Astrocyte (in vitro differentiated cells and primary cell): ENCODE measurements at regions not wholly inside any gene's neighbourhood (a gene's known extent, or its start where the extent isn't known, plus 50 kb on each side); places are given as distances from the start of the nearest gene placed in this dataset.

Experiments
- DNase-seq: peaks from one replicate; pipeline ENCODE4 v3.0.0-alpha.2; 2010; ENCODE audit warnings: low read depth
- FAIRE-seq: peaks from 2 replicates; lab custom pipeline; 2011; peaks lifted over from hg19 to GRCh38; lab: Jason Lieb, UNC
- H2AFZ ChIP-seq: 2 replicates; pipeline ENCODE4 v1.6.0; 2012; ENCODE audit warnings: low read depth, low read length, inconsistent platforms
- H3K27ac ChIP-seq: 2 replicates; pipeline ENCODE4 v1.5.1; 2011; ENCODE audit warnings: low read depth, low read length, inconsistent platforms
- H3K27me3 ChIP-seq: 2 replicates; pipeline ENCODE4 v1.6.0; 2011; ENCODE audit warnings: low read length, inconsistent platforms; ENCODE audit not compliant: insufficient read depth
- H3K36me3 ChIP-seq: 2 replicates; pipeline ENCODE4 v1.5.1; 2011; ENCODE audit warnings: low read length, inconsistent platforms; ENCODE audit not compliant: insufficient read depth
- H3K4me1 ChIP-seq: 2 replicates; pipeline ENCODE4 v1.5.1; 2011; ENCODE audit warnings: low read length, inconsistent platforms; ENCODE audit not compliant: insufficient read depth
- H3K4me2 ChIP-seq: 2 replicates; pipeline ENCODE4 v1.6.0; 2012; ENCODE audit warnings: low read length, inconsistent platforms
- H3K4me3 ChIP-seq: 2 replicates; pipeline ENCODE4 v1.5.1; 2011; ENCODE audit warnings: low read depth, mild to moderate bottlenecking, low read length, inconsistent platforms; ENCODE audit not compliant: insufficient read depth
- H3K79me2 ChIP-seq: 2 replicates; pipeline ENCODE4 v1.6.0; 2012; ENCODE audit warnings: mild to moderate bottlenecking, low read length, inconsistent platforms; ENCODE audit not compliant: insufficient read depth
- H3K9ac ChIP-seq: 2 replicates; pipeline ENCODE4 v1.6.0; 2012; ENCODE audit warnings: mild to moderate bottlenecking, low read length, inconsistent platforms
- H3K9me3 ChIP-seq: 2 replicates; pipeline ENCODE4 v1.5.1; 2012; ENCODE audit warnings: low read depth, mild to moderate bottlenecking, low read length, inconsistent platforms; ENCODE audit not compliant: insufficient read depth
- H4K20me1 ChIP-seq: 2 replicates; pipeline ENCODE4 v1.6.0; 2012; ENCODE audit warnings: low read length, inconsistent platforms; ENCODE audit not compliant: insufficient read depth
- H3K27ac Mint-ChIP-seq: one replicate; pipeline ENCODE4 v1.8.0; 2021; ENCODE audit warnings: mild to moderate bottlenecking, mixed read lengths; ENCODE audit not compliant: unreplicated experiment
- H3K27me3 Mint-ChIP-seq: one replicate; pipeline ENCODE4 v1.8.0; 2021; ENCODE audit warnings: low read depth, mixed read lengths; ENCODE audit not compliant: unreplicated experiment
- H3K36me3 Mint-ChIP-seq: one replicate; pipeline ENCODE4 v1.8.0; 2021; ENCODE audit warnings: low read depth, mixed read lengths; ENCODE audit not compliant: unreplicated experiment
- H3K4me1 Mint-ChIP-seq: one replicate; pipeline ENCODE4 v1.8.0; 2021; ENCODE audit warnings: low read depth, mixed read lengths; ENCODE audit not compliant: unreplicated experiment
- H3K4me3 Mint-ChIP-seq: one replicate; pipeline ENCODE4 v1.8.0; 2021; ENCODE audit warnings: mild to moderate bottlenecking, moderate library complexity, mixed read lengths; ENCODE audit not compliant: unreplicated experiment
- H3K9me3 Mint-ChIP-seq: one replicate; pipeline ENCODE4 v1.8.0; 2021; ENCODE audit warnings: mild to moderate bottlenecking, mixed read lengths; ENCODE audit not compliant: unreplicated experiment
- CTCF ChIP-seq: IDR thresholded peaks from 2 replicates; pipeline ENCODE4 v1.5.1; 2011; ENCODE audit warnings: low read depth, mild to moderate bottlenecking, inconsistent platforms, low read length, moderate library complexity; ENCODE audit not compliant: insufficient read depth
- EZH2 ChIP-seq: IDR thresholded peaks from 2 replicates; pipeline ENCODE4 v1.6.1; 2012; ENCODE audit warnings: mild to moderate bottlenecking, low read length, inconsistent platforms; ENCODE audit not compliant: insufficient read depth

DNA sequence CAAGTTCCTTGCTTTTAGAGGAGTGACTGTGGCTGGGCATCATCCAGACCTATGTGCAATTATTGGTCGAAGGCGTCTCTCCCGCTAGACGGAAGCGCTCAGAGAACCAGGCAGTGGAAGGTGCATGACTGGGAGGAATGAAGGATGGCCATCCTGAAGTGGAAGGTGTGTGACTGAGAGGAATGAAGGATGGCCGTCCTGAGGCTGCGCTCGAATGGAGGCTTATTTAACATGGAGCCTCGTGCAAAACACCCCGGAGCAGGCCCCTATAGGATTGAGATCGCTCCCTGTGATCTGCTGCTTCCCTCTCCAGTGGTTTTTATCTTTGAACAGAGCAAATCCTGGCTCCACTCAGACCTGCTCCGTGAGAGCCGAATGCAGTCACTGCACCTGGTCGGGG lies 140.2 kb upstream of the ID2 start:
- Mint-ChIP-seq H3K4me1 (peaks cover 13% of the 10 kb centered on the region), H3K9me3 (no peaks in the 10 kb centered on the region), H3K27ac (no peak overlapping the region), H3K4me3 (no peak overlapping the region), H3K36me3 (no peaks in the 10 kb centered on the region), H3K27me3 (peaks cover 41% of the 10 kb centered on the region)
- Histone ChIP-seq H3K9me3 (no peaks in the 10 kb centered on the region), H2AFZ (no peak overlapping the region), H3K79me2 (no peaks in the 10 kb centered on the region), H3K36me3 (no peaks in the 10 kb centered on the region), H3K27ac (no peak overlapping the region), H3K4me3 (no peak overlapping the region), H3K4me1 (peaks cover 23% of the 10 kb centered on the region), H3K27me3 (no peaks in the 10 kb centered on the region), H4K20me1 (no peaks in the 10 kb centered on the region), H3K4me2 (no peak overlapping the region), H3K9ac (no peak overlapping the region)
- DNase-seq (no peak), FAIRE-seq (no peak)
- TF ChIP-seq CTCF (no peak), EZH2 (no peak)

DNA sequence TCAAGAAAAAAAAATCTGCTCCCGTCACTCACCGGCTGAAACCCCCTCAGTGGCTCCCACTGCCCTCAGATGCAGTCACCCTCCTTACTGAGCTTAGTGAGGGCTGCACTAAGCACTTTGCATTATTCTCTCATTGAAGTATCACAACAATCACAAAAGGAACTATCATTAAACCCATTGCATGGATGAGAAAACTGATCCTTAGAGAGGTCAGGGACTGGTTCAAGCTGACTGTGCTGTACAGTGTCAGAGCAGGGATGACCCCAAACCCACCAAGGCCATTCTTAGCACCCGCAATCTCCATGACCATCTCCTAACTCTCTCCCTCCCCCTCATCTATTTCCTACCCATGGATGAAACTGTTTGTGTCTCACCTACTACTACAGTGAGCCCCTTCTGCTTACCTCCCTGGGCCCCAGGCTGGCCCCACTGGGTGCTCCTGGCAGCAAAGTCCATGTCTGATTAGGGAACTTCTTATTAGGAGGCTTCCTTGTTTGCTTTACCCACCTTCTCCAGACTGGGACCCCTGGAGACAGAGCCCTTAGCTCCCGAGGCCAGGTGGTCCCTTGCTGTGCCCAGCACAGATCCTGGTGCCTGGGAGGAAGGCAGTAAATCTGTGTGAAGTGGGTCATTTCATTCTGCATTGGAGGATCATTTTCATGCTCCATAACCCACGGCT lies 139.3 kb upstream of the ID2 start:
- H3K4me1 Mint-ChIP-seq = peaks cover 9% of the 10 kb centered on the region

More for the DNA sequence above, 139.3 kb upstream of the ID2 start:
- H3K4me3 ChIP-seq = no peak overlapping the region
- H3K79me2 ChIP-seq = no peaks in the 10 kb centered on the region
- Mint-ChIP-seq H3K4me3 (no peak overlapping the region), H3K27ac (no peak overlapping the region), H3K36me3 (no peaks in the 10 kb centered on the region), H3K9me3 (no peaks in the 10 kb centered on the region), H3K27me3 (peaks cover 40% of the 10 kb centered on the region)
- FAIRE-seq (no peak), DNase-seq (no peak)
- H3K27ac ChIP-seq = no peak overlapping the region
- no peaks in the 10 kb centered on the region for H3K36me3 ChIP-seq
- no peak overlapping the region for H3K4me2 ChIP-seq
- no peak overlapping the region for H3K9ac ChIP-seq
- H3K4me1 ChIP-seq = peaks cover 23% of the 10 kb centered on the region
- H2AFZ ChIP-seq = no peak overlapping the region
- no peaks in the 10 kb centered on the region for H3K9me3 ChIP-seq
- no peak for TF ChIP-seq CTCF
- no peak for TF ChIP-seq EZH2
- no peaks in the 10 kb centered on the region for H3K27me3 ChIP-seq
- no peaks in the 10 kb centered on the region for H4K20me1 ChIP-seq
